Fibroblast of pulmonary artery (primary cell): ENCODE measurements at regions not wholly inside any gene's neighbourhood (a gene's known extent, or its start where the extent isn't known, plus 50 kb on each side); places are given as distances from the start of the nearest gene placed in this dataset.

Source experiments
- DNase-seq: peaks from one replicate; pipeline ENCODE4 v3.0.0-alpha.2; 2010; ENCODE audit warnings: low read depth
- H3K4me3 ChIP-seq: replicated peaks from 2 replicates; pipeline ENCODE4 v1.5.1; 2011; ENCODE audit warnings: low read depth, mild to moderate bottlenecking, control low read depth, low read length, moderate library complexity
- TF ChIP-seq, protein P1 (sequence below): IDR thresholded peaks from 2 replicates; pipeline ENCODE4 v1.5.1; 2011; ENCODE audit warnings: mild to moderate bottlenecking, control low read depth, low read length, inconsistent platforms; ENCODE audit errors: missing control alignments

DNA sequence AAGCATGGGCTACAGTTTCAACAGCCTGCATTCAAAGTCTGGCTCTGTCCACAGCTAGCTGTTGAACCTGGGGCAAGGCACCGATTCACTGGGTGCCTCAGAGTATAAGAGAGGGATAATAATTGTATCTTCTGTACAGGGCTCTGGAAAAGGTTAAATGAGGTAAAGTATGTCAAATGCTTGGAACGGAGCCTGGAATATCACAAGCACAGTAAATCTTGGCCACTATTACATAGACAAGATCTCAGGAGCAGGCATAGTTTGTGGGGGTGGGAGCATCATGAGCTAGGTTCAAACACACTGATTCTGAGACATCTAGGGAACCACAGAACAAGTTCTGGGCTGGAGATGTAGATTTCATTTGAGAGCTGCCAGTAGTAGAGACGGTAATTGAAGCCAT lies 203.7 kb upstream of the NUDT4 start:
- TF ChIP-seq, protein P1, sequence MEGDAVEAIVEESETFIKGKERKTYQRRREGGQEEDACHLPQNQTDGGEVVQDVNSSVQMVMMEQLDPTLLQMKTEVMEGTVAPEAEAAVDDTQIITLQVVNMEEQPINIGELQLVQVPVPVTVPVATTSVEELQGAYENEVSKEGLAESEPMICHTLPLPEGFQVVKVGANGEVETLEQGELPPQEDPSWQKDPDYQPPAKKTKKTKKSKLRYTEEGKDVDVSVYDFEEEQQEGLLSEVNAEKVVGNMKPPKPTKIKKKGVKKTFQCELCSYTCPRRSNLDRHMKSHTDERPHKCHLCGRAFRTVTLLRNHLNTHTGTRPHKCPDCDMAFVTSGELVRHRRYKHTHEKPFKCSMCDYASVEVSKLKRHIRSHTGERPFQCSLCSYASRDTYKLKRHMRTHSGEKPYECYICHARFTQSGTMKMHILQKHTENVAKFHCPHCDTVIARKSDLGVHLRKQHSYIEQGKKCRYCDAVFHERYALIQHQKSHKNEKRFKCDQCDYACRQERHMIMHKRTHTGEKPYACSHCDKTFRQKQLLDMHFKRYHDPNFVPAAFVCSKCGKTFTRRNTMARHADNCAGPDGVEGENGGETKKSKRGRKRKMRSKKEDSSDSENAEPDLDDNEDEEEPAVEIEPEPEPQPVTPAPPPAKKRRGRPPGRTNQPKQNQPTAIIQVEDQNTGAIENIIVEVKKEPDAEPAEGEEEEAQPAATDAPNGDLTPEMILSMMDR: no peak
- H3K4me3 ChIP-seq: no peak overlapping the region
- DNase-seq: peak; percentile 88

DNA sequence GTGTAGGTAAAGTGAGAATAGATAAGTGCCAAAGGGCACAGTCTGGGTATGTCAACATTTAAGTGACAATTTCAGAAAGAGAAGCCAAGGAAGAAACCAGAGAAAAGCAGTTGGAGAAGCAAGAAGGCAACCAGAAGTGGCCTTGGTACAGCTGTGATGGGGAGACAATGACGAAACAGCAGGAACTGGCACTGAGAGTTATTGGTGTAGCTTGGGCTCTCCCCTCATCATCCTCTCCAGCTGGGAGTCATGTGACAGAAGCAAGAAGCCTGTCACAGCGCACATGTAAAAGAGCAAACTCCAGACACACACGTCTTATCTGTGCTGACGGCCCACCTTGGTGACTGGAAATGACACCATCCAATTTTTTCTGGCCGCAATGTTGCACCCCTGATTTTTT lies 203.3 kb upstream of the NUDT4 start:
- no peak for DNase-seq
- H3K4me3 ChIP-seq: no peak overlapping the region
- TF ChIP-seq, protein P1: no peak

DNA sequence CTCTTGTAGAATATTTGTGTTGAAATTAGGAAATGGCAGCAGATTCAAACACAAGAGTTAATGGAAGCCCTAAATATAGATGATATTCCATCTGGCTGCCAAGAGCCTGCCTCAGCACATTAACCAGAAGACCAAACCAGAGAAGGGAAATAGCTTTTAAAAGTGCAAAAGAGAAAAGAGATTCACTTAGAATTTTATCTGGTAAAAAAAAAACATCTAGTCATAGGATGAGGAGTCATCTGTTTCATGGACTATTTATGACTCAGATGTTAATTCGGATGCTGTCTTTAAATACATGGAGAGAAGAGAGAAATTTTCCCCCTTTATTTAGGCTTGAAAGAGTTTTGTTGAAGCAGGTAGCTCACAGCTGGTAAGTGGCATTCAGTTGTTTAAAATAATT lies 201.6 kb upstream of the NUDT4 start:
- TF ChIP-seq, protein P1: no peak
- H3K4me3 ChIP-seq: no peak overlapping the region
- peak; percentile 48 for DNase-seq

DNA sequence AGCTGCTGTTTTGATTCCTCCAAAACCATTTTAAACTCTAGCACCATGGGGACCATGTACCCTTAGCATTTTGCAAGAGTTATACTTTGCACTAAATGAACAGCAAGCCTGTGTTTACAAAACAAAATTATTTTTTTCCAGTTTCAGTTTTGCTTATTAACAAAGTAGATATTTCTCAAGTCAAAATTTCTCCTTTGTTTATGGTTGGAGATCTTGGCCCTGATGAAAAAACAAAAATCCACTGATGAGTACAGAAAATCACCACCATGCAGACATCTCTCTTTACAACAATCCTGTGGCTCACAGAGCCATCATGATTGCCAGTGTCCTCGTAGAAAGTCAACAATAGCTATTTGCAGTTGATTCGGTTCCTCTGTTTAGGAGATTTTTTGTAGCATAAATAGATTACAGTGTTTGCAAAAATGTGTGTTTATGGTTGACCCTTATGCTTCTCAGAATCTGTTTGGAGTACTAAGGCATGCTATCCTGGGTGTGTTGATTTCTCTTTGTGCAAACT lies 201.1 kb upstream of the NUDT4 start:
- no peak for DNase-seq
- no peak overlapping the region for H3K4me3 ChIP-seq
- TF ChIP-seq, protein P1: no peak

DNA sequence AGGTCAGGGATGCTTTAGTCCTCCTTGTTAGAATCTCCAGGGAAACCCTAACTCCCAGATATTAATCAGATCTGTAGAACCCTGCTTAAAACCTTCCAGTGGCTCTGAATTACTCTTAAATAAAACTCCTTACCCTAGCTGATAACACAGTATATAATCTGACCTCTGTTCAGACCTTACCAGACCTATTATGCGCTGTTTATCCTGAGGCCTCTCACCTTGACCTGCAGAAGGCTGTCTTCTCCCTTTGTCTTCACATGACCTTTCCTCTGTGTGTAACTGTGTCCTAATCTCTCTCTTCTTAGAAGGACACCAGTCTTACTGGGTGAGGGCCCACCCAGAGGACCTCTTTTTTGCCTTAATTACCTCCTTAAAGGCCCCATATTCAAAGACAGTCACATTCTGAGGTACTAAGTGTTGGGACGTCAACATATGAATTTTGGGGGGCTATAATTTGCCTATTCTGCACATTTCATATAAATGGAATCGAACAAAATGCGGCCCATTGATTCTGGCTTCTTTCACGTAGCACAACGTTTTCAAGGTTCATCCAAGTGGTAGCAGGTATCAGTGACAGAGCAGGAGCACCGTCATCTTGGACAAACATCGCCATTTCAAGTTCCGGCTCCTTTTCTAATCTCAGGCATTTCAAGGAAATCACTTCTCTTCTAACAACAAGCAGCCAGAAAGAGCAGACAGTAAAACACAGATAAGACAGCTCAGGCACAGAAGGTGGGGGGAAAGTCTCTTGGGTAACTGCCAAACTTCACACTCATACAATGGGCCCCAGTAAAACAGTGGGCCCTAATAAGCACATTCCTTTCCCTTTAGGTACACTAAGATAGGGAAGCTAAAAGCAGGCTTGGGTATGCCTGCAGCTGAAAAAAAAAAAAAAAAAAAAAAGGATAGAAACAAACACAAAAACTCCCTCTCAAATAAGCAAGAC lies 200.2 kb upstream of the NUDT4 start:
- peak; percentile 74 for DNase-seq
- no peak overlapping the region for H3K4me3 ChIP-seq
- TF ChIP-seq, protein P1: no peak

DNA sequence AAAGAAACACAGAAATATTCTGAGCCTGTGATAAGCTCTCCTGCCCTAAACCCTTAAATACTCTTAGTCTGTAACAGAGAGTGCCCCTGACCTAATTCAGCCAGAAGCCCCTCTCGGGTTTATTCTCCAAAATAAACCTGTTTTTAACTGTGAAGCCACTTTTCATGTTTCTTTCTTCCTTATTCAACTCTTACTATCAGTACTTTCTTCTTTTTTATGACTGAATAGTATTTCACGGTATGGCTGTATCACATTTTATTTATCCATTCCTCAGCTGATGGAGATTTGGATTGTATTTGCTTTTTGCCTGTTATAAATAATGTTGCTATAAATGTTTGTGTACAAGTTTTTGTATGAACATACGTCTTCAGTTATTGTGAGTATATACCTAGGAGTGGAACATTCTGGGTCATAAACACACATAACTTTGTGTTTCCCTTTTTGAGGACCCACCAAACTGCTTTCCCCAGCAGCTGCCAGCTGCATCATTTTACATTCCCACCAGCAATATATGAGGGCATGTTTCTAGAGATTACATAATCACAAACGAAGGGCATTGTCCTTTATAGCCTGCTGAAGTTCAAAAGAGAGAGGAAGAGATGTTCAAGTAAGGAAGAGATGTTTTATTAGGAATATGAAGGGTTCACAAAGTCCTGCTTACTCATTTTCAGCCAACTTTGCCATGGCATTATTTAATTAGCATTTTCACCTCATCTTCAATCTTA lies 199.4 kb upstream of the NUDT4 start:
- DNase-seq: no peak
- no peak overlapping the region for H3K4me3 ChIP-seq
- TF ChIP-seq, protein P1: no peak
